ENCODE measurements at regions not wholly inside any gene's neighbourhood (a gene's known extent, or its start where the extent isn't known, plus 50 kb on each side); places are given as distances from the start of the nearest gene placed in this dataset.

DNA sequence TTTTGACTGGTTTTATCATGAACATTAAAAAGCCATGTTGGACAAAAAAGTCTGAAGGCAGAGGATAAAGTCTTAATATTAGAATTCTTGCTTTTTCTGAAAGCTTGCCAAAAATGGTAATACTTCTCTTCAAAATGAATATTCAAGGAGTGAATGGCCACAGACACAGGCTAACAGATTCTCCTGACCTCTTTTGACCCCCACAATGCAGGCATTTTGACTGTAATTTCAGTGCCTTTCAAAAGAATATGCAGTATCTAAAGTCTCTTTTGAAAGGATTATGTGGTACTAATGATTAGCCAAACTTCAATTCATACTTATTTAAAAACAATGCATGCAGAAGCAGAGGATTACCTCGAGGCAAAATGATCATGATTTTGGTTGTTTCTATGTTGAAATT, 557.8 kb upstream of the GCFC2 start:
- Histone ChIP-seq H3K27me3 (ENCODE audit: low read length) (no peaks in the 10 kb centered on the region), H3K9ac (ENCODE audit: low read length) (no peak overlapping the region), H3K9me2 (replicated peaks; ENCODE audit: insufficient read depth, low read length) (no peaks in the 10 kb centered on the region), H3K79me2 (ENCODE audit: insufficient read depth, low read length) (no peaks in the 10 kb centered on the region), H4K20me1 (ENCODE audit: low read depth, low read length) (no peaks in the 10 kb centered on the region), H3K27ac (ENCODE audit: low read depth, low read length) (no peak overlapping the region), H3K9me3 (ENCODE audit: insufficient read depth, low read length) (no peaks in the 10 kb centered on the region), H2AFZ (ENCODE audit: low read depth, low read length, severe bottlenecking) (no peak overlapping the region), H3K36me3 (ENCODE audit: low read length) (no peaks in the 10 kb centered on the region), H3K4me3 (ENCODE audit: insufficient read depth, low read length, poor library complexity, severe bottlenecking) (no peak overlapping the region), H3K4me2 (ENCODE audit: low read depth, low read length, poor library complexity, severe bottlenecking) (no peak overlapping the region), H3F3A (ENCODE audit: insufficient read depth) (no peaks in the 10 kb centered on the region)
- no peak for TF ChIP-seq EZH2phosphoT487 (conservative IDR thresholded peaks at IDR 0.05; ENCODE audit: low read length)
- TF ChIP-seq, protein P1, sequence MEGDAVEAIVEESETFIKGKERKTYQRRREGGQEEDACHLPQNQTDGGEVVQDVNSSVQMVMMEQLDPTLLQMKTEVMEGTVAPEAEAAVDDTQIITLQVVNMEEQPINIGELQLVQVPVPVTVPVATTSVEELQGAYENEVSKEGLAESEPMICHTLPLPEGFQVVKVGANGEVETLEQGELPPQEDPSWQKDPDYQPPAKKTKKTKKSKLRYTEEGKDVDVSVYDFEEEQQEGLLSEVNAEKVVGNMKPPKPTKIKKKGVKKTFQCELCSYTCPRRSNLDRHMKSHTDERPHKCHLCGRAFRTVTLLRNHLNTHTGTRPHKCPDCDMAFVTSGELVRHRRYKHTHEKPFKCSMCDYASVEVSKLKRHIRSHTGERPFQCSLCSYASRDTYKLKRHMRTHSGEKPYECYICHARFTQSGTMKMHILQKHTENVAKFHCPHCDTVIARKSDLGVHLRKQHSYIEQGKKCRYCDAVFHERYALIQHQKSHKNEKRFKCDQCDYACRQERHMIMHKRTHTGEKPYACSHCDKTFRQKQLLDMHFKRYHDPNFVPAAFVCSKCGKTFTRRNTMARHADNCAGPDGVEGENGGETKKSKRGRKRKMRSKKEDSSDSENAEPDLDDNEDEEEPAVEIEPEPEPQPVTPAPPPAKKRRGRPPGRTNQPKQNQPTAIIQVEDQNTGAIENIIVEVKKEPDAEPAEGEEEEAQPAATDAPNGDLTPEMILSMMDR (IDR thresholded peaks at IDR 0.05; ENCODE audit: insufficient read depth, low read length, poor library complexity, severe bottlenecking): no peak

DNA sequence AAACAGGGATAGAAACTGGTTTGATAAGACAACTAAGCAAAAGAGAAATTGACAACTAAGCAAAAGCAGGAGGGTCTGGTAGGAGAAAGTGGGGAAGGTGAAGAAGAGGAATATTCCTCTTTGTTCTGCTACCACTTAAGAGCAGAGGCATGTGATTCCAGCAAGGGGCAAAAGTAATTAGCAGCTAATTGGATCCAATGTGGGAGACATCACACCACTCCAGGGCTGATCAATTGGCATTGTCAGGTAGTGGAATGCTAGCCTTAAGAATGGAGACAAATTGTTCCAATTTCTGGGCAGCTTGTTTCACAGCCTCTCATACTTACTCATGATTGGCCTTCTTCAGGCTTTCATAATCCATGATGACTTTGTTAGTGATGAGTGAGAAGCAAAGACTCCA, 547.1 kb upstream of the GCFC2 start:
- H3K27ac ChIP-seq (ENCODE audit: low read depth, low read length): no peak overlapping the region
- TF ChIP-seq, protein P1 (IDR thresholded peaks at IDR 0.05; ENCODE audit: insufficient read depth, low read length, poor library complexity, severe bottlenecking): no peak
- TF ChIP-seq EZH2phosphoT487 (conservative IDR thresholded peaks at IDR 0.05; ENCODE audit: low read length): no peak
- no peak overlapping the region for H2AFZ ChIP-seq (ENCODE audit: low read depth, low read length, severe bottlenecking)
- H3K4me3 ChIP-seq (ENCODE audit: insufficient read depth, low read length, poor library complexity, severe bottlenecking): no peak overlapping the region
- no peaks in the 10 kb centered on the region for H3K9me3 ChIP-seq (ENCODE audit: insufficient read depth, low read length)
- no peak overlapping the region for H3K4me2 ChIP-seq (ENCODE audit: low read depth, low read length, poor library complexity, severe bottlenecking)
- H3K36me3 ChIP-seq (ENCODE audit: low read length): no peaks in the 10 kb centered on the region
- H3K27me3 ChIP-seq (ENCODE audit: low read length): no peaks in the 10 kb centered on the region
- no peaks in the 10 kb centered on the region for H3K9me2 ChIP-seq (replicated peaks; ENCODE audit: insufficient read depth, low read length)
- no peaks in the 10 kb centered on the region for H3F3A ChIP-seq (ENCODE audit: insufficient read depth)
- no peaks in the 10 kb centered on the region for H4K20me1 ChIP-seq (ENCODE audit: low read depth, low read length)
- no peak overlapping the region for H3K9ac ChIP-seq (ENCODE audit: low read length)
- H3K79me2 ChIP-seq (ENCODE audit: insufficient read depth, low read length): no peaks in the 10 kb centered on the region

DNA sequence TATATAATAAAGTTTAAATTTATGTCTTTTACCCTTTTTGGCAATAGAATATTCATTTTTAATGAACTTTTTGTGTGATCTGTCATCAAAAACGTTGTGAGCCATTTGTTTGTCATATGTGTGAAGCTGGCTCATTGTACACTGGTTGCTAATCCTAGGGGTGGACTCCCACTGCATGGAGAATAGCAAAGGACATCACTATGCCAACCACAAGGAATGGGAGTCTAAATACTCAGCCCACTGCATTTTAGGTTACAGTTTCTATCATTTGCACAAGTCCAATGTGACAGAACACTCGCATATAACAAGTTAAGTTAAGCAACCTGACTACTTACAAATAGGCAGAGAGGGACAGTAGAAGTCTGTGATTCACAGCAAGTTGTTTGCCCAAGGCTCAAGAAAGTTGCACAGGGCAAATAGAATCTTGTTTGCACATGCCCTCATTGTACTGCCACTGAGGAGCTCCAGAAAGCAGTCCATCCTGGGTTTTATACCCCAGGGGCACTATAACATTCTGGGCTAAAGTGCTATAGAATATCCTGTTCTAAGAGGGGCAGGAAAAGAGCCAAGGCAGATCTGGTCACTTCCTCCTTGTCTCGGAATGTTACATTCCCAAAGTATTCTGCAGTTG, 545.9 kb upstream of the GCFC2 start:
- Histone ChIP-seq H3K27me3 (ENCODE audit: low read length) (no peaks in the 10 kb centered on the region), H3K4me2 (ENCODE audit: low read depth, low read length, poor library complexity, severe bottlenecking) (no peak overlapping the region), H3K36me3 (ENCODE audit: low read length) (no peaks in the 10 kb centered on the region), H2AFZ (ENCODE audit: low read depth, low read length, severe bottlenecking) (no peak overlapping the region), H3K4me3 (ENCODE audit: insufficient read depth, low read length, poor library complexity, severe bottlenecking) (no peak overlapping the region), H3K9ac (ENCODE audit: low read length) (no peak overlapping the region), H4K20me1 (ENCODE audit: low read depth, low read length) (no peaks in the 10 kb centered on the region), H3K27ac (ENCODE audit: low read depth, low read length) (no peak overlapping the region), H3K9me3 (ENCODE audit: insufficient read depth, low read length) (no peaks in the 10 kb centered on the region), H3K79me2 (ENCODE audit: insufficient read depth, low read length) (no peaks in the 10 kb centered on the region), H3F3A (ENCODE audit: insufficient read depth) (no peaks in the 10 kb centered on the region), H3K9me2 (replicated peaks; ENCODE audit: insufficient read depth, low read length) (no peaks in the 10 kb centered on the region)
- no peak for TF ChIP-seq EZH2phosphoT487 (conservative IDR thresholded peaks at IDR 0.05; ENCODE audit: low read length)
- TF ChIP-seq, protein P1 (IDR thresholded peaks at IDR 0.05; ENCODE audit: insufficient read depth, low read length, poor library complexity, severe bottlenecking): no peak
